ENCODE measurements at regions not wholly inside any gene's neighbourhood (a gene's known extent, or its start where the extent isn't known, plus 50 kb on each side); places are given as distances from the start of the nearest gene placed in this dataset.

GRCh38 chr21:16011719-16012118 is 281.9 kb downstream of the USP25 start:
- intact Hi-C loops (cut with micrococcal nuclease) = no loop called here

- intact Hi-C loops (cut with micrococcal nuclease) = no loop called here
Measured at GRCh38 chr21:16013570-16013969, 283.8 kb downstream of the USP25 start.

- intact Hi-C loops (cut with micrococcal nuclease) = no loop called here
Measured at GRCh38 chr21:16020878-16021277, 291.1 kb downstream of the USP25 start.

DNA sequence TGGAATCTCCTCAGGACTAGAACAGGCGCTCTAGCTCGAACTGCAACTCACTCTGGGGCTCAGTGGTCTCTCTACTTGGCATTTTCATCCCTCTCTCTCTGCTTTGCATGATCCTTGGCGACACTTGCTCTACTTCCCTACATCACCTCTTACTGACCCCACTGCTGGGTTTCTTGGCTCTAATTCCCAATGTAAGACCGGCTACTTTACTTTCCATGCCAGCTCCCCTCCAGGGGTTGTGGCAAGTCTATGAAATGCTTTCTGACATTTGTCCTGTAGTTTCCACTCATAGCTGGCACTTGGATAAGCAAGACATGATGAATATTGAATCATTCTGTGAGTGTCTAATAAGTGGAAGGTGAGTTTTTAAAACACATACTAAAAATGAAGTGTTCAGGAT is 292.3 kb downstream of the USP25 start:
- intact Hi-C loops (cut with micrococcal nuclease) = no loop called here

GRCh38 chr21:16022921-16023320 is 293.1 kb downstream of the USP25 start:
- intact Hi-C loops (cut with micrococcal nuclease) = no loop called here

GRCh38 chr21:16028142-16028541 is 298.4 kb downstream of the USP25 start:
- intact Hi-C loops (cut with micrococcal nuclease) = no loop called here

- intact Hi-C loops (cut with micrococcal nuclease) = no loop called here
Measured at GRCh38 chr21:16028941-16029464, 299.2 kb downstream of the USP25 start.

GRCh38 chr21:16033193-16033592 is 303.4 kb downstream of the USP25 start:
- intact Hi-C loops (cut with micrococcal nuclease) = no loop called here

GRCh38 chr21:16034446-16035190 is 304.8 kb downstream of the USP25 start:
- intact Hi-C loops (cut with micrococcal nuclease) = no loop called here

GRCh38 chr21:16037421-16037955 is 307.7 kb downstream of the USP25 start:
- intact Hi-C loops (cut with micrococcal nuclease) = no loop called here

DNA sequence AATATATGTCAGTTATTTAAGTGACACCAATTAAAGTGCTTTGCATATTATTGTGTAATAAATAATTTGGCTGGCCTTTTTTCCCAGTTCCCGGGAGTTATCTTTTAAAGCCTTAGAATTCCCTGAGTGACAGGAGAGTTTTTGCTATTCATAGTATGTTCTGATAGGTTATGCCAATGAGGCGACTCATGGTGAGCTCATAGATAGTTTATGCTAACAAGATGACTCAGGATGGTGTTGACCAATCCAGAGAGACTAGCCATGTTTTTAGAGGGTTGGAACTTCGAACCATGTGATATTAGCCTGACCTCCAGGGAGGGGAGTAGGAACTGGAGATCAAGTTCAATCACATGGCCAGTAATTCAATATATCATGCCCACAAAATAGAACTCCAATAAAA is 310.8 kb downstream of the USP25 start:
- intact Hi-C loops (cut with micrococcal nuclease) = no loop called here

GRCh38 chr21:16044676-16045075 is 314.9 kb downstream of the USP25 start:
- intact Hi-C loops (cut with micrococcal nuclease) = no loop called here

DNA sequence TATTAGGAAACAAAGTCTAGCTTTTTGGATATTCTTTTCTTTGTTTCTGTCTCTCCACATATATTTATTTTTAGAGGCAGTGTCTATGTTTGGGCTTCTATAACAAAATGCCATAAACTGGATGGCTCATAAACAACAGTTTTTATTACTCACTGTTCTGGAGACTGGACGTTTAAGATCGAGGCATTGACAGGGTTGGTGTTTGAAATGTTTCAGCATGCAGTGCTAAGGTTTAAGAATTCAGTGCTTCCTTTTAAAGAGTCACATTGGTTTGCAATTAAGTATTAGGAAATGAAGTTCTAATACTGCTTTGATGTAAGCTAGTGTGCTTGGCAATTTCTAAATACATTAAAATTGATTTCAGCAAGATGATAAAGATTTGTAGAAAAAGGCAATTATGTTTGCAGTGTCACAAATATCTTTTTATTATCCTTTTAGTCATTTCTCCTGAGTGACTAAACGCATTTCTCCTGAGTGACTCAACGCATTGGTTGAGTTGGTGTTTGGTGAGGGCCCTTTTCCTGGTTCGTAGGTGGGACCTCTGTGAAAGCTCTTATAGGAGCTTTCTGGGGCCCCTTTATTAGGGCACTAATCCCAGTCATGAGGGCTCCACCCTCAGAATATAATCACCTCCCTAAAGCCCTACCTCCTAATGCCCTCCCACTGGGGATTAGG is 317.0 kb downstream of the USP25 start:
- intact Hi-C loops (cut with micrococcal nuclease) = no loop called here

- intact Hi-C loops (cut with micrococcal nuclease) = no loop called here
Measured at GRCh38 chr21:16047904-16048303, 318.1 kb downstream of the USP25 start.

GRCh38 chr21:16055014-16055413 is 325.2 kb downstream of the USP25 start:
- intact Hi-C loops (cut with micrococcal nuclease) = no loop called here

- intact Hi-C loops (cut with micrococcal nuclease) = no loop called here
Measured at GRCh38 chr21:16058896-16059295, 329.1 kb downstream of the USP25 start.

- intact Hi-C loops (cut with micrococcal nuclease) = no loop called here
Measured at GRCh38 chr21:16059981-16060380, 330.2 kb downstream of the USP25 start.

DNA sequence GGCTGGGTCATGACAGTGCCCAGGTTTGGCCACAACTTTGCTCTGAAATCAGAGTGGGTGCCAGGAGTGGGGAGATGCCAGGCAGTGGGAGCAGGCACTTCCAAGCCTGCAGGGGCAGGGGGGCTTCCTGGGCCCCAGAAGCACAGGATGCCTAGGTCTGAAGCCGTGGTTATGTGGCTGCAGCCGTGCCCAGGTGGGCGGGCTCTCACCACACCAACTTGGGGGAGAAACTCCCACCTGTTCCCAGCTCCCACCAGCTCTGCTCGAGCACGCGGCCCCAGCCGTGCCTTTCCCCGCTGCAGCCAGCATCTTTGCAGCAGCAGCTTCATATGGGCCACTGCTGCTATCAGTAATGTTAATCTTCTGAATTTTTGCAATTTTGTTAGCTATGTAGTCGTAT is 331.4 kb downstream of the USP25 start:
- intact Hi-C loops (cut with micrococcal nuclease) = no loop called here

DNA sequence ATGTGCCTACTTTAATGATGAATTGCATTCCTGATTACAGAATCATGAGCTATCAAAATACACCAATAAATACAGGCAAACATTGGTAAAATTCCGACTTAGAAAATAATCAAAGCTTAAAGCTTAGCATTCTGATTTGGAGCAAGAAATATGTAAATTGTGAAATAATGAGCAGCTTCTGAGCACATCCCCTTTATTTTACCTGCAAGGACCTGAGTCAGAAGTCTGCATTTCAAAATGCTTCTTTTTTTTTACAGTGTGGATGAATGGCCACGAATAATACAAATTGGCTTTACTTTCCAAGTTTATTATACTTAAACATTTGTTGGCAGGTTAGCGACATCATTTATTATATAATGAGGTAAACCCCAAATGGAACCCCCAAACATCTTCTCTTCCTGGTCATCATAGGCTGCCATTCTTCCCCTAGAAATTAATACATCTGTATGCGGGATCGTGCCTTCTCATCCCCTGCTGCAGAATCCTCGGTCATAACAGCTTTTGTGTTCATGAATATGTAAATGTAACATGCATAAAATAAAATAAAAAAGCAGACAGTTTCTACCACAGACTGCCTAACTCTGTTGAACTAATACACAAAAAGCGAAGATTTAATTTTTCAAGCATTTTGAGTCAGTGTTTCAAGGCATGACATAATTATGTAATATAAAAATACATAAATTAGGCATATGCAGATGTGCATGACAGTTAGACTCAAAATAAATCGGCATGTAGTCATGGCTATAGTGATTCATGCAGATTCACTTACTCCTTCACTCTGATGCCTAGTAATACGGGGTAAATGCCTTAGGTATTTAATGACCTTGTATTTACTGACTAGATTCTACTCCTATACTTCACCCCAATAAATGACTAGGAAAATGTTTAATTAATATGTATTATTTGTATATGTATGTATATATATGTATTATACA is 339.7 kb downstream of the USP25 start:
- intact Hi-C loops (cut with micrococcal nuclease) = no loop called here

DNA sequence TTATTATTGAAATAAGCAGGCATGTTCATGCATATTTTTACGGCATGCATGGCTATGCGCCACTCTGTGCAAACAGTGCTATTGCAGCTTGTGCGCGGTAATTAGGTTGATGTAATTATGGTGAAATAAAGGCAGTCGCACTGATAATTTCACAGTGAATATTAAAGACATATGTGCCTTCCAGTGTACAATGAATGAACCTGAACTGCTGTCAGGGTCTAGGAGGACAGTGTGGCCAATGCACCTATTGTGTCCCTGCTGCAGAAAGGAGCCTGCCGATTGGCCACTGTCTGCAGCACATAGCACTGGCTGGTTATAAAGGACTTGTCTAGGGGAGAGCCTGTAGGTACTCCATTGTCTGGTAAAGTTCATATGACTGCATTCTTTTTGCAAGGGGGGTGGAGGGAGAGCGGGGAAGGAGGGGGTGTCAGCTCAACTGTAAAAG is 340.4 kb downstream of the USP25 start:
- intact Hi-C loops (cut with micrococcal nuclease) = no loop called here

DNA sequence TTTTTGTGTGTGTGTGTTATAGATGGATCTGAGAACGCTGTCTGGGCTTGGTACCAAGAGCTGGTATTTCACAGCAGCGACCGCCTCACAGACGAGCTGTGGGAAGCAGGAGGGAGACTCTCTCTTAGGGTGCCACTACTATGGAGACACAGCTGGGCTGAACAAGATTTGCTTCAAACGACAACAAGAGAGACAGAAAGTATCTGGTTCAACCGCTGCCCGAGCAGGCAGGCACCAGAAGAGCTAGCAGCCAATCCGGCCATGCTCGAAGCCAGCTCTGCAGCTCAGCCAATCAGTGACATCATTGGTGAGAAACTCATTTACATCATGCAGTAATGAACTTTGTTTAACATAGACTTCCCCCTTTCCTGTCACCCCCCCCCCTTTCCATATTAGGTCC is 341.3 kb downstream of the USP25 start:
- intact Hi-C loops (cut with micrococcal nuclease) = no loop called here

All from T-helper 2 cell treated with Interferon-gamma antibody and Interleukin-4, amounts not matched to agents 100 ng/mL and 5 ng/mL, for 36 hours (primary cell).